Kidney epithelial cell (primary cell): ENCODE measurements at regions not wholly inside any gene's neighbourhood (a gene's known extent, or its start where the extent isn't known, plus 50 kb on each side); places are given as distances from the start of the nearest gene placed in this dataset.

Experiments used
- DNase-seq: peaks from one replicate; pipeline ENCODE4 v3.0.0-alpha.2; 2010; ENCODE audit warnings: low read depth
- H3K27me3 ChIP-seq: 2 replicates; pipeline ENCODE4 v1.6.0; 2011; ENCODE audit warnings: low read length; ENCODE audit not compliant: control insufficient read depth, insufficient read depth
- H3K36me3 ChIP-seq: 2 replicates; pipeline ENCODE4 v1.5.1; 2011; ENCODE audit warnings: low read length; ENCODE audit not compliant: control insufficient read depth, insufficient read depth
- H3K4me3 ChIP-seq: 2 replicates; pipeline ENCODE4 v1.5.1; 2011; ENCODE audit warnings: low read depth, mild to moderate bottlenecking, control low read depth, low read length
- TF ChIP-seq, protein P1 (sequence below): IDR thresholded peaks from 2 replicates; pipeline ENCODE4 v1.5.1; 2011; ENCODE audit warnings: mild to moderate bottlenecking, moderate library complexity, low read length, control low read depth, inconsistent platforms; ENCODE audit not compliant: insufficient read depth, poor library complexity, severe bottlenecking

DNA sequence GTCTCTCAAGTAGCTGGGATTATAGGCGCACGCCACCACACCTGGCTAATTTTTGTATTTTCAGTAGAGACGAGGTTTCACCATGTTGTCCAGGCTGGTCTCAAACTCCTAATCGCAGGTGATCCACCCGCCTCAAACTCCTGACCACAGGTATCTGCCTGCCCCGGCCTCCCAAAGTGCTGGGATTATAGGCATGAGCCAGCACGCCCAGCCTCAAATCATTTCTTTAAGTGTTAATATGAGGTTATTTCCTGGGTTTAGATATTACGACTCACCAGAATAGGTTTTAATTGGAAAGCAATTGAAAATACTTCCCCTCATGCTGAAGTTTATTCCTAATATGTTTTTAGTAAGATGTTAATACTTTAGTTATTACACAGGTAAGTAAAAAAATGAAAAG lies 144.5 kb downstream of the NUFIP1 start:
- no peaks in the 10 kb centered on the region for H3K36me3 ChIP-seq
- no peak overlapping the region for H3K4me3 ChIP-seq
- no peaks in the 10 kb centered on the region for H3K27me3 ChIP-seq
- no peak for DNase-seq
- TF ChIP-seq, protein P1, sequence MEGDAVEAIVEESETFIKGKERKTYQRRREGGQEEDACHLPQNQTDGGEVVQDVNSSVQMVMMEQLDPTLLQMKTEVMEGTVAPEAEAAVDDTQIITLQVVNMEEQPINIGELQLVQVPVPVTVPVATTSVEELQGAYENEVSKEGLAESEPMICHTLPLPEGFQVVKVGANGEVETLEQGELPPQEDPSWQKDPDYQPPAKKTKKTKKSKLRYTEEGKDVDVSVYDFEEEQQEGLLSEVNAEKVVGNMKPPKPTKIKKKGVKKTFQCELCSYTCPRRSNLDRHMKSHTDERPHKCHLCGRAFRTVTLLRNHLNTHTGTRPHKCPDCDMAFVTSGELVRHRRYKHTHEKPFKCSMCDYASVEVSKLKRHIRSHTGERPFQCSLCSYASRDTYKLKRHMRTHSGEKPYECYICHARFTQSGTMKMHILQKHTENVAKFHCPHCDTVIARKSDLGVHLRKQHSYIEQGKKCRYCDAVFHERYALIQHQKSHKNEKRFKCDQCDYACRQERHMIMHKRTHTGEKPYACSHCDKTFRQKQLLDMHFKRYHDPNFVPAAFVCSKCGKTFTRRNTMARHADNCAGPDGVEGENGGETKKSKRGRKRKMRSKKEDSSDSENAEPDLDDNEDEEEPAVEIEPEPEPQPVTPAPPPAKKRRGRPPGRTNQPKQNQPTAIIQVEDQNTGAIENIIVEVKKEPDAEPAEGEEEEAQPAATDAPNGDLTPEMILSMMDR: no peak

DNA sequence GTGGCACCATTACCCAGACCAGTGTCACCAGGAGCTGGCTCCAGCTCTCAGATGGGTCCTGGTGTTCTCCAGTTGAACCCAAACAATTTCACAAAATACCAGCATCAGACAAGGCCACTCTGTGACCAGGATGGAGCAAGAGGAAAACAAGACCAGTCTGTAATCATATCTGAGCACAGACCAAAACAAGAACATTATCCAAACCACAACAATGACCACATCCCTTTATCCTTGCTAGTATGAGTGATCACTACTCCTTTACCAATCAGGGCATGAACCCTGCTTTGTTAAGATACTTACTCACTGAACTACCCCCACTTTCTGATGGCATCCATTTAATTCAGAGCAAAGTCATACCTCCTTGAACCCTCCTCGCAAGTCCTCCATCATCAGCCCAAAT lies 145.9 kb downstream of the NUFIP1 start:
- H3K27me3 ChIP-seq: no peaks in the 10 kb centered on the region
- H3K4me3 ChIP-seq: no peak overlapping the region
- no peaks in the 10 kb centered on the region for H3K36me3 ChIP-seq
- TF ChIP-seq, protein P1: no peak
- DNase-seq: no peak

DNA sequence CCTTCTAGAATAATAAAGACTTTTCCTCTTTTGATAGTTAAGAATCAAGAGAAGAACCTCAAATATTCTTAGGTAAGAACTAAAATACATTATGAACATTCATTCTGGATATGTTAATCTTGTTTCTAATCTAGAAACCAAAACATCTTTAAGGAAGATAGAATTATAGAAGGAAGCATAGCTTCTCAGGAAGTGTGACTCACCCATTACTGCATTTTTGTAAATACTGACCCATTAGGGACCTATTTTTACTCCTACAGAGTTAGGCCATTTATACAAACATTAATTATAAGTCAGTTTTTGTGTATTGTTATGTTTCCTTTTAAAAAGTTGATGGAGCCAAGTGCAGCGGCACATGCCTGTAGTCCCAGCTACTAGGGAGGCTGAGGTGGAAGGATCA lies 147.1 kb downstream of the NUFIP1 start:
- Histone ChIP-seq H3K27me3 (no peaks in the 10 kb centered on the region), H3K4me3 (no peak overlapping the region), H3K36me3 (no peaks in the 10 kb centered on the region)
- no peak for DNase-seq
- TF ChIP-seq, protein P1: no peak

DNA sequence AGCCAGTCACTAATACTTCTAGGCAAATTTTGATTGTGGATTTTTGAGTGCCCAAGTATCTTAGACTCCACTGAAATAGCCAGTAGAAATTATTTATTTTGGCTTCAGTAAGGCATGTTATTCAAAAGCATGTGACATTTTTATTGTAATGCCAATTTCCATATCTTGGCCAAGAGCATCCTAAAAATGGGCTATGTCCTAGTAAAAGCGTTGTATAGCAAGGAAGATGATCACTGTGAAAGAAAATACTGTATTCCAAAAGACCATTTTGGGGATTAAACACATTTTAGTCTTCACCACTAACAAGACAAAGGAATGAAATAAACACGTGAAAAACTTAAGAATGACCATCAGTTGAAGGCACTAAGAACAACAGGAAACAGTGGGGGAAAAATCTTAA lies 149.1 kb downstream of the NUFIP1 start:
- no peaks in the 10 kb centered on the region for H3K27me3 ChIP-seq
- no peaks in the 10 kb centered on the region for H3K36me3 ChIP-seq
- no peak overlapping the region for H3K4me3 ChIP-seq
- DNase-seq: no peak
- TF ChIP-seq, protein P1: no peak

DNA sequence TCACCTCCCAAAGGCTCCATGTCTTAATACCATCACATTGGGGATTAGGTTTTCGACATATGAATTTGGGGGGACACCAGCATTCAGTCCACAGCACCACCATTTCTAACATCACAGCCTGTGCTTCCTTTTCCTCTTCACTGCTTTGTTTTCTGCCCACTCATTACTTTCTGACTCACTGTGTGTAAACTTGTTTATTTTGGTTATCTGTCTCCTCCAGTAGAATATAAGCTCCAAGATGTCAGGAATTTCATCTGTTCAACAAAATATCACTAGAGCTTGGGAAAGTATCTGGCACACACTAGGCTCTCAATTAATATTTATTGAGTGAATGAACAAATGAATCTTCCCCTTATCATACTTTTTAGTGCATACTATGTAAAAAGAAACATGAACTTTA lies 152.0 kb downstream of the NUFIP1 start:
- H3K4me3 ChIP-seq: no peak overlapping the region
- DNase-seq: no peak
- no peaks in the 10 kb centered on the region for H3K36me3 ChIP-seq
- TF ChIP-seq, protein P1: no peak
- no peaks in the 10 kb centered on the region for H3K27me3 ChIP-seq

DNA sequence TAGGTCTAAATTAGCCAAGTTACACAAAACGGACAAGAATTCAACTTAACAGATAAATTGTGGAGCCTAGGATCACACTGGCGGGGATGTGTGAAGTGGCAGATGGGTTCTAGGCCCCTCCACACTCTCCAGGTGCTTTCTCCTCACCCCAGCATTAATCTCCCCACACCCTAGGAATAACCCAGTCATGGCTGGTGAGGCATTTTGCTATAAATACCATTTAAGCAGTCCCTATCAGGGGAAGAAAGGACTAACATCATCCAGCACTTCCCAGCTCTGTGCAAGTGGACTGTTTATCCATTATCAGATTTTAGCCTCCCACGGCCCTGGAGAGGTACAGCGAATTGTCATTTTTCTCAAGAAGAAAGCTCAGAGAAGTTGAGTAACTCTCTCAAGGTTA lies 154.9 kb downstream of the NUFIP1 start:
- H3K27me3 ChIP-seq: no peaks in the 10 kb centered on the region
- H3K4me3 ChIP-seq: no peak overlapping the region
- DNase-seq: no peak
- TF ChIP-seq, protein P1: no peak
- no peaks in the 10 kb centered on the region for H3K36me3 ChIP-seq
